Right lung (tissue), 2 donors: ENCODE measurements at regions not wholly inside any gene's neighbourhood (a gene's known extent, or its start where the extent isn't known, plus 50 kb on each side); places are given as distances from the start of the nearest gene placed in this dataset.

Source experiments
- DNase-seq, 2 donors: peaks; one replicate each; pipeline ENCODE4 v3.0.0-alpha.2; 2013

DNA sequence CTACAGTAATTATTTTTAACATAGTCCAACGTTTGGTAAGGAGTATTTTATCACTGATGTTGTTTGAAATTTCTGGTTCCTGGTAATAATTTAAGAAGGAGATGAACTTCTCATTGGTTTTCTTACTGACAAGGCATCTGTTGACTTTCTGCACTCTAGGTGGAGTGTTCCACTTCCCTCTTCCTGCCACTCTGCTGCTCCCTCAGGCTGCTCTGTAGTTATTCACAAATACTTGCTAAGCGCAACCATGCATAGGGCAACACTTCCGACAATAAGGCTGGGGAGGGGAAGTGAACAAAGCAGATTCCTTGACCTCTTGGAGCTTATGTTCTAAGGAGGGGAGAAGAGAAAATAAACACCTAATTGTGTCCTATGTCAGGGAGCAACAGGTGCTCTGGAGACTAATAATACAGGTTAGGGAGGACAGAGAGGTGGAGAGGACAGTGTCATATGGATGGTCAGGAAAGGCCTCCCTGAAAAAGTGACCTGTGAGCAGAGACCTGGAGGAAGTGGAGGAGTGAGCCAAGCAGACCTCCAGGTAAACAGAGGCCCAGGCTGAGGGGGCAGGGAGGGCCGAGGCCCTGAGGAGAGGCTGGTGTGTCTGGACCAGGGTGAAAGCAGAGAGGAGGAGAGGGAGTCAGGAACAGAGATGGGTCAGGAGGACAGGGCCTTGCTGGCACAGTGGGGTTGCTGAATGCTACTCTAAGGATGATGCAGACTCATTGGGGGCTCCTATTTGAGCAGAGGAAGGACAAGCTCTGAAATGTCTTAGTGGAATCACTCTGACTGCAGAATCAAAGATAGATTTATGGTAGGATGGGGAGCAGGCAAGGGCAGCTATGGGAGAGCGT is 134.8 kb upstream of the SLC24A3 start:
- DNase-seq, result no peak

DNA sequence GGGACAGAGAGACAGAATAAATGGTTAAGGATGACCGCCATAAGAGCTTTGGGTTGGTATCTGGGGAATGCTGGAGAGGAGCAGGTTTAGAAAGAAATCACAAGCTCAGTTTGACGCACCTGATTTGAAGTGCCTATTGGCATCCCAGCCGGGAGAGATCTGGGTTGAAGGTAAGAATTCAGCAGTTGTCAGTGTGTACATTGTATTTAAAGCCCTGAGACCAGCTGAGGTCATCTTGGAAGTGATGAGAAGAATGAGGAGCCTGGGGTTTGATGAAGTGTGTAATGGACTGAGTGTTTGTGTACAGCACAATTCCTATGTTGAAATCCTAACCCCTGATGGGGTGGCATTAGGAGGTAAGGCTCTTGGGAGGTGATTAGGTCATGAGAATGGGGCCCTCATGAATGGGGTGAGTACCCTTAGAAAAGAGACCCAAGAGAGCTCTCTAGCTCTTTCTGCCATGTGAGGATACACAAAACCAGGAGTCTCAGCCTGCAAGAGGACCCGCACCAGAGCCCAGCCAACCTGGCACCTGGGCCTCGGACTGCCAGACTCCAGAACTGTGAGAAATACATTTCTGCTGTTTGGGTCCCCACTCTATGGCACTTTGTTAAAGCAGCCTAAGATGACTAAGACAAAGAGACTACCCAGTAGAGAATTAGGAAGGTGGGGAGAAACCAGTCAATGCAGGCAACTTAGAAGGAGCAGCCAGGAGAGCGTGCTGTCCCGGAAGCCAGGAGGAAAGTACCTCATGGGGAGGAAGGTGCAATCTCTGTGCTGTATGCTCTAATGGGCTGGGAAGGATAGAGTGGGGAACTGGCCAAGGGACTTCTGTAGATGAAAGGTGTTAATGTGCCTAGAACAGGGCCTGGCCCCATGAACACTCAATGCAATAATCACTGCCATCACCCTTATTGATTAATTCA is 133.7 kb upstream of the SLC24A3 start:
- DNase-seq, result no peak

DNA sequence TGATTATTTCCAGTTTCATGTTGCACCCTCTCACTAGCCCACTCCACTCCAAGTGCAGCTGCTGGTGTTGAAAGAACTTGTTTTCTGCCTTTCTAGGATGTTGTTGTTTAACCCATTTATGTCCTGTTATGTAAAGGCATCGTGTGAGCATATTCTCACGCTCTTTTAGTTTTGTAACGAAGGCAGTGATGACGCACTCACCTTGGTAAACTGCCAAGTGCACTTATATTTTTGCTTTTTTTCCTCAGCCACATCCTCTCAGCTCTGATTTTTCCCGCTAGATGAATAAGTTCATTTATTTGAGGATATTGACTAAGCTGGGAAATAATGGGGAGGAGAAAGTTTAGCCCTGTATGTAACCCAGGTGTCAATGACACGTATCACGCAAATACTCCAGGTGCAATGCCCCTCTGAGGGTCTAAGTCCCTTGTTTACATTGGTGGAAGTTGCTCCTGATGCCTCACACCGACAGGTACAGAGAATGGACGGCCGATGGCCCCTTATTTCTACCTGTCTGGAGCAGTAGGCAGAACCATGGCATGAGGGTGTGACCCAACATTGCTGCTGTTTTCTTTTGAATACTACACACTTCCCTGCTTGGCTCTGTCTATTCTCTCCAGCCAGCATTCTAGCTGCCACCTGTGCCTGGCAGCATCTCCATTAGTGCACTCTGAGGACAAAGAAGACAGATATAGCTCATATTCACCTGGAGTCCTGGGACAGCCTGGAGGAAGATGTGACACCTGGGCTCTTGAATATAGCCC is 132.7 kb upstream of the SLC24A3 start:
- no peak for DNase-seq

DNA sequence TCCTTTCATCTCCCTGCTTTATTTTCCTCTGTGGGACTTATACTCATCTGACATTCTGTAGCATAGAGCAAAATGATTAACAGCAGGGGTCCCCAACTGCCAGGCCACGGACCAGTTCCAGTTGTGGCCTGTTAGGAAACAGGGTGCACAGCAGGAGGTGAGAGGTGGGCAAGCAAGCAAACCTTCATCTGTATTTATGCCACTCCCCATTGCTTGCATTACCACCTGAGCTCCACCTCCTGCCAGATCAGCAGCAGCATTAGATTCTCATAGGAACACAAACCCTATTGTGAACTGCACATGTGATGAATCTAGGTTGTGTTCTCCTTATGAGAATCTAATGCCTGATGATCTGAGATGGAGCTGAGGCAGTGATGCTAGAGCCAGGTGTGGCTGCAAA is 130.5 kb upstream of the SLC24A3 start:
- DNase-seq, result no peak

DNA sequence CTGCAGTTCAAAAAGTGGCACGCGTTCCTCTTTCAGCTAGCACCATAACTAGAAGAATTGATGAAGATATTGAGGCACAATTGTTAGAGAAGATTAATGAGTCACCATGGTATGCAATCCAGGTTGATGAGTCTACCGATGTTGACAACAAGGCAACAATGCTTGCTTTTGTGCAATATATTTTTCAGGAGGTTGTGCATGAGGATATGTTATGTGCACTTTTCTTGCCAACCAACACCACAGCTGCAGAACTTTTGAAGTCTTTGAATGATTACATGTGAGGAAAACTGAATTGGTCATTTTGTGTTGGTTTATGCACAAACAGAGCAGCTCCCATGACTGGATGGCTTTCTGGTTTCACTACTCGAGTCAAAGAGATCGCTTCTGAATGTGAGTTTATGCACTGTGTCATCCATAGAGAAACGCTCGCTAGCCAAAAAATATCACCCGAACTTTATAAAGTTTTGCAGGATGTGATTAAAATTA is 129.3 kb upstream of the SLC24A3 start:
- no peak for DNase-seq

DNA sequence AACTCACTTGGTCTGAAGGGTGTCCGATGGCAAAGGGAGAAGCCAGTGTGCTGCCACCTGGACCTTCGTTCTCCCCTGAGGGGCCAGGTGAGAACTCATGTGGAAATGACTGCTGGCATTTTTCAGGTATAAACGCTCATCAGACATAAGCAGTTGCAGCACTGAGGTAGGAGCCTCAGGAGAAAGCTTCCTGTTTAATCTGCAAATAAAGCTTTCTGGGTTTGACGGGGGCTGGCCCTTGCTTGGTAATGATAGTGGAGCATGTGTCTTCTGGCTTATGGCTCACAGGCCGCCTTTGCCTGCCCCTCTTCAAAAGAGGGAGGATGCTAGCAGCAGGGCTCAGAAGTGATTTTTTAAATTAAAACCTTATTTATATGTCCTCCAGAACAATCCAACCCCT is 122.1 kb upstream of the SLC24A3 start:
- DNase-seq, result no peak

DNA sequence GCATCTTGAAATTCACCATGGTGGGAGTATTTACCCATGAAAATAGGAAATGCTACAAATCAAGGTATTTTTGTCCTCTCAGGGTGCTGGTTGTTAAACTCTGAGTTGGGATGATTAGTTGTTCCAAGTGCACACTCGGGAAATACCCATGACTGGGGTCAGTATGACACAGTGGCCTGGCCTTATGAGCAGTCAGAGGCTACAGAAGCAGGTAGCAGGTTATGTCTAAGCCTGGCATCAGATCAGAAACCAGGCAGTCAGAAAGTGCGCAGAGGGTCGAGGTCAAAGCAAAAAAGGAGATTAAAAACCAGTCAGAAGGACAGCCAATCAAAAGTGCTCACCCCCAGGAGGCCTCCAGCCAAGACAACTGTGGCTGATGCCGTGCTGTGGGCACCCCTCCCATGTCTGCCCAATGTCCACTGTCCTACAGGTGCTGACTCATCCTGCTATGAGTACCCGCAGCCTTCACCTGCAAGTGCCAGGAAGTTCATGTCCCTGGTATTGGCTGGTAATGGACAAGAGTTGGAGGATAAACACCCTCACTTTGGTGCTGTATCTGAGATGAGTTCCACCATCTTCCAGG is 117.4 kb upstream of the SLC24A3 start:
- no peak for DNase-seq

DNA sequence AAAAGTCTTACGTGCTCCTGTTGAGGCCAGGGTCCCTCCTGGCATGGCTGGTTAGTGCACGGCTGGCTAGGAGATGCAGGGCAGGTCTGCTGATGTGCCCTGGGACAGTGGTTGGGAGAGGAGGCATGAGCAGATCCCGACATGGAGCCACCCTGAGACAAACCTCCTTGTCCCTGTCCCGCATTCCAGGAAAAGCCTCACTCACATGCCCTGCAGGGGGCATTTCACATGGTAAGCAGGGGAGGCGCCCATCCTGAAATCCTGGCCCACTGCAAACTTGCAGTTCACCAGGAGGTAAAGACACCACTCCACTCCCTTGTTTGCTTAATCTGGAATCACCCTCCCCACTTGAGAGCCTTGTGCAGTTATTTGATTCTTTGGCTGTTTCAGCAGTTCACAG is 116.7 kb upstream of the SLC24A3 start:
- DNase-seq, result no peak

DNA sequence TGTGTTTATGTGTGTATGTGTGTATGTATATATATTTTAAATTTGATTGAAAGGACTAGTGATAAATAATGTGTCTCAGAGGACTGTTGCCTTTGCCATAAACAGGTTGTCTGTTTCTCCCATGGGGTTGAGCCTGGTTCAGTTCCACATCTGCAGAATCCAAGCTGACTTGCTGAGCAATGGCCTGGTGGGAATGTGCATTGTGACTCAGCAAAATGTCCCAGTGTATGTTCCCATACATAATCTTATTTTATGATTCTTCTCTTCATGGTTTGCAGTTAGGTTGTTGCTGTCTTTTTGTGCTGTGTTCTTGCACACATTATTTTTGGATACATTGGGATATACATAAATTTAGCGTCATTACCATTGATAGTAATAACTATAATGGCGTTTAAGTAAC is 115.6 kb upstream of the SLC24A3 start:
- DNase-seq, result no peak

DNA sequence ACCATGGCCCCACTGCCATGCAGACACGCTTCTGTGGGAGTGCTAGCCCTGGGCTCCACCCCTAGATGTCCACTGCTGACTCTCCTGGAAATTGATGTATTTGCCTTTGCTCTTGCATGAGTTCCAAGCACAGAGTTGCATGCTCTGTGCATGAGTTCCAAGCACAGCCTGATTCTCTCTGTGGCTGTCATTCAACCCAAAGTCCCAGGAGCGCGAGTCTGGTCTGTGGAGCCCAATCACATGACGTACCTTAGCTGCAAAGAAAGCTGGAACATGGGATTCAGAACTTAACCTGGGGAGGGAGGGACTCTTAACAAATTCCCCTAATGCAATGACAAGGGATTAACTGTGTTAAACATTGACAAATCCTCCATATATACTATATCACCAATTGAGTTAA is 114.3 kb upstream of the SLC24A3 start:
- DNase-seq, result no peak

DNA sequence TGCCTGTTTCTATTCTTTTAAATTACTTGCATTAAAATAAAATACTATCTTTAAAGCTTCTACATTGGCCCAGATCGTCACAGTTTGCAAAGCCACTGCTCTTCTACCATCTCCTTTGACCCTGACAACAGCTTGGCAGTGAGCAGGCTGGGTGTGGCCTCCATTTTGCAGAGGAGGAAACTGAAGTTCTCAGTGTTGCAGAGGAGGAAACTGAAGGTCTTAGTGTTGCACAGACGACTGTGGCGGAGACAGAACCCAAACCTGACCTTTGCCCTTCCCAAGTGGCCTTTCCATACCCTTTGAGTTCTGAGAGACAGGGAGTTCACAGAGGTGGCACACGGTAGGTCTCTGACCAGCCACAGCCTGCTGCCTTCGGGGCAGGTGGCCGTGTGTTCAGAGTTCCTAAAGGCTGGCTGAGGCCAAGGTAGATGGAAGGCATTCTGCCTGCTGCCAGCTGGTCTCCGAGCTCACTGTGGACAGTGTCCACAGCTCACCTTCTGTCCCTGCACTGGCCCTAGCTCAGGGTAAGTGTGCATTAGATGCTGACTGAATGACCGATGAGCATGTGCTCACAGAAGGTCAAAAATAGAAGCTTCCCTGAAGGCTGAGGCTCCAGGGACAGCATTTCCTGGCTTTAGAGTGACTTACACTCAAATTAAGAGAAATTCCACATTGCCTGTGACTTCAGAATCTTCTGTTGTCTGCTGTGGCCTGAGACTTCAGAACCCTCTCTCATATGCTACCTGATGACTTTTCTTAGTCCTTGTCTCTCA is 113.5 kb upstream of the SLC24A3 start:
- DNase-seq, result no peak

DNA sequence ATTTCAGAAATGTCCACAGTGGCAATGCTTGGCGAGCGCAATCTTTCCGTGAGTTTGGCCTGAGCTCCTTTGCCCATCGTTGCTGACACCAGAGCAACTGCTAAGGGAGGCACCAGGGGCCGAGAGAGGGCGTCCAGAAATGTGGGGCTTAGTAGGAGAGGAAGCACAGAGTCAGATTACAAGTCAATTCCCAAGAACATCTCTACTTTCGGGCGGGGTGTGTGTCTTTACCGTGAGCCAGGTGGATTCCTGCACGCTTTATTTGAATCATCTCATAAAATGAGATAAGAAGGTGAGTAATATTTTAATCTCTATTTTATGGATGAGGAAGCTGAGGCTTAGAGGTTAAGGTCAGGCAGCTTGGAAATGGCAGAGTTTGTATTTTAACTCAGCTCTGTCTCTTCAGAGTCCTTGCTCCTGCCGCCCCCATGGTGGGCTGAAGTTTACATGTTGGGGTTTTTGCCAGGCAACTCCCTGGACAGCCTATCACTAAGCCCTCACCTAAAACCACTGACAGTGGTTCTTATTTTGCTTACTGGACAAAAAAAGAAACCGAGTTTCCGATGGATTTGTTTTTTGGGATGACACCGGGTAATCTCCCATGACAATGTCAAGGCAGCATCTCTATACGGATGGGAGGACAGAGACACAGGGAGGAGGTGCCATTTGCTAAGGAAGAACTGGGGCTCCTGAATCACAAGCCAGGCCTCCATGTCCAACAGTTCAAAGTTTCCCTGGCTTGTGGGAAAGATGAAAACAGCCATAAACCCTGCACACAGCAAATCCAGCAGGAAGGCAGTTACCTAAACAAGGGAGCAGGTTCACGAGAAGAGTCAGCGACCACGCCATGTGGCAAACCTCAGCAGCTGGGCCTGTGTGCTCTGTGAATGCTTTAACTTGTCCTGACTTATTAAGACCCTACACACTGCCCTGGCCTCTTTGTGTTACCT is 112.6 kb upstream of the SLC24A3 start:
- no peak for DNase-seq

DNA sequence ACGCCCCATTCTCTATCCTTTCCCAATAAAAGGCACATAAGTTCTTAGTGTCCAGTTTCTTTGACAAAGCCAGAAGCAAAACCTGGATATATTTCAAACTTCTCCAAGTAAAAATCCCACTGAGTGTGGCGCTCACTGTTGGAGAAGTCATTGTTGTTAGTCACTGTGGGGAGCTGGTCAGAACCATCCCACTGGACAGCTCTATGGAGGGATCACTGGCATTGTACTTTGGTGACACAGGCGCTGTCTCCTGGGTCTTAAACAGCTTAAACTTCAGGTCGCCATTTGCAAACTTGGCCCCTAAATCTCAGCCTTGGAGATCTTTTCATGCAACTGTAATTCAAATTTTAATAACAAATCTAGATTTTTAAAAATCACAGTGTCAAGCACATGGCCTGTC is 111.5 kb upstream of the SLC24A3 start:
- no peak for DNase-seq

DNA sequence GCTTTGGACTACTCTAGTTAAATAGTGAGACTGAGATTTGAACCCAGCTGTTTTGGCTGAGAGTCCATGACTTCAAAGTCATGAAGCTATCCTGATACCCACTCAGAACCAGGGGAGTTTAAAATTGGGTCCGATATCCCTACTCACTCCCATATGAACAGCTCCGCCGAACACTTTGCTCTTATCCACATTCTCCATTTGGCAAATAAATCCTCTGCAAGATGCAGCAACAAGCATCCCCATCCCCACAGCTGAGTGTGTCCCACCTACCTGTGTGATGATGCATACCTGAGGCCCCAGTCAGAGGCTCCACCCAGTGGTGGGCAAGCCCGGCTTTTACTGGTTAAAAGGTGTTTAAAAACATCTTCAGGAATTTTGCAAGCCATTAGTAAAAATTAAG is 108.3 kb upstream of the SLC24A3 start:
- DNase-seq, result no peak

DNA sequence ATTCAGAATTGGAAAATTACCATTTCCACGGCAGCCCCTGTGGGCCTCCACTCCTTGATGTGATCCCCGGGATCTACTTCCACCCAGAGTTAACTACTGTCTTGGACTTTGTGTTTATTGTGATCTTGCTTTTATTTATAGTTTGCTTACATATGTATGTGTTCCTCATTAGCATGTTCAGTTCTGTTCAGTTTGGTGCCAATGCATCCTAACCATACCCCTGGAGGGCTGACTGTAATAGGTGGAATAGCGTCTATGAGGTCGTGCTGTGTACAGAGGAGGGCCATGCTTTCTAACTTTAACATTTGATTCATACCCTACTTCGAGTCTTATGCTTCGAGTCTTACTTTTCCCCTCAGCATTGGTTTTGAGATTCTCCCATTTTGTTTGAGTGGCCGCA is 104.3 kb upstream of the SLC24A3 start:
- no peak for DNase-seq

DNA sequence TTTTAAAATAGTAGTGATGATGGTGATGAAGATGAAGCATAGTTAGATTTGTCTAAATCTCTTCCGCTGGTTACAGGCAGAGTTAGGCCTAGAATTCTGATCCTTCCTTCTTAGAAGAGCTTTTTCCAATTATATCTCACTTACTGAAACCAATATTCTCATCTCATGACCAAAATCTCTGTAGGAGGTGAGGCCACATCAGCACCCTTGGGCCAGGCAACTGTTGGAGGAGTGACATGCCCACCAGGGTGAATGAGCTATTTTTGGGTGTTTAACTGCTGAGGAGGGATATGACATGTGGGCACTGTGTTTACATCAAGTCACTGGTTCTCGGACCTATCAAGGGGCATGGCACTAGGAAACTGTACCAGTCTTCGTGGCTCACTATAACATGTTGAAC is 102.2 kb upstream of the SLC24A3 start:
- no peak for DNase-seq

DNA sequence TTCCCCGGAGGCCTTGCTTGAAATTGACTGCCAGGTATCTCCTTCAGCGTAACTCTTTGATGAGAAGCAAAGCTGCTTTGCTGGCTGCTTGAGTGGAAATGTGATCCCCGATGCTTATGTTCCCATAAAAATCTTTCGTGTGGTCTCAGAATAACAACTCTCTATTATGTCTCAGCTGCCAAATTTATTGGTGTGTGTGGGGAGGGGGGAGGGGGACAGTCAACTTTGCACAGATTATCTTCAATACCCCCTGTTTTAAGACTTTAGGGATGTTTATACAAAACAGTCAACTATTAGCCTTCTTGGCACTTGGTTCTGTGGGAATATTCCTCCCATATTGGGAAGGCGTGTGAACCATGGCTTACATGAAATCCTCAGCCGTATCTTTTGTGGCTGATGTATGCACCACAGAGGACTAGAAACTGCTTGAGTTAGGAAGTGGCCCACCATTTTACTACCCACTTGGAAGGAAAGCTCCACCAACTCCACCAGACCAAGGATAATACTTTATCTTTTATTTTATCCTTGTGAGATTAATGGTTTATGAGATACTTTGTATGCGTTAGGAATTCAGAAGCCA is 101.5 kb upstream of the SLC24A3 start:
- no peak for DNase-seq

DNA sequence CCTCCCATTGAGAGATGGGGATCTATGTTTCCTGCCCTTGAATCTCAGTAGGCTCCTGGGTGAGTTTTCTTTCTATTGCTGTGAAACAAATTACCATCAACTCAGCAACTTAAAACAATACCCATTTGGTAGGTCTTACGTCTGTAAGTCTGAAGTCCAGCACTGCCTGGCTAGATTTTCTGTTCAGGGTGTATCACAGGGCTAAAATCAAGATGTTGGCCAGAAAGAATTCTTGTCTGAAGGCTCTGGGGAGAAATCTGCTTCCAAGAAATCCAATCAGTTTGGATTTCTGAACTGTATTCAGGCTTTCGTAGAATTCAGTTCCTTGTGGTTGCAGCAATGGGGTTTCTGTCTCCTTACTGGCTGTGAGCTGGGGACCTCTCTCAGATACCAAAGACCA is 99.6 kb upstream of the SLC24A3 start:
- DNase-seq, result no peak

DNA sequence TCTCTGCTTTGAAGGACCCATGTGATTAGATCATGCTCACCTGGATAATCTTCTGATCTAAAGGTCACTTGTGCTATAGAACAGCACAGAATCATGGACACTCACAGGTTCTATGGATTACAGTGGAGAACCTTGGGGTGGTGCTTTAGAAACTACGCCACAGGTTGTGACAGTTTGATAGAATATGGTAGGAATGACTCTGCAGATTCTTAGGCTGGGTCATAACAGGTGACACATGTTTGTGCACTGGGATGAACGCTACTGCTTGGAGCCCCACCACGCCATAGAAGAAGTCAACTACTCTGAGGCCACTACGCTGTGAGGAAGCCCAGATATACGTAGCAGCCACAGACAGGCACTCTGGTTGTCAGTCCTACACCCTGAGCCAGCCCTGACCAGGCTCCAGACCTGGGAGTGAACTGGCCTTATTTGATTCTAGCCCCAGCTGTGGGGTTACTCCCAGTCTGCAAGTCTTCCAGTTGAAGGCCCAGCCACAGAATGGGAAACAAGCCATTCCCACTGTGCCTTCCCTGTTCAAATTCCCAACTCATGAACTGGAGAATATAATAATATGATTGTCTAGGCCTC is 99.0 kb upstream of the SLC24A3 start:
- DNase-seq, result no peak
